HEK293 (cell line): ENCODE measurements at regions not wholly inside any gene's neighbourhood (a gene's known extent, or its start where the extent isn't known, plus 50 kb on each side); places are given as distances from the start of the nearest gene placed in this dataset.
"Not testable (repeated sequence)": the region's sequence is repeated elsewhere in the genome, so short reads cannot be mapped to it uniquely, and the experiment has no call there.

Experiments
- CTCF ChIA-PET: fragments of 350-600 bp; formaldehyde crosslinking; extraction: SDS; loops from one replicate; lab custom pipeline; 2021; ENCODE audit warnings: antibody characterized with exemption; lab: Yijun Ruan, JAX
- POLR2A ChIA-PET: fragments of 300-600 bp; formaldehyde crosslinking; extraction: SDS; loops from one replicate; lab custom pipeline; 2020; ENCODE audit warnings: antibody characterized with exemption, inconsistent platforms; lab: Yijun Ruan, JAX
- H3K27ac ChIP-seq: fragments of 200-500 bp; sonication (Bioruptor generic); 2 replicates; pipeline ENCODE4 v1.5.1; 2014; ENCODE audit warnings: low read depth, low read length, control low read depth, inconsistent platforms; ENCODE audit errors: extremely low read depth
- H3K36me3 ChIP-seq, 2 experiments: fragments of 200-500 bp in 1 of 2; sonication (Bioruptor generic) in 1 of 2; 1 replicate in 1 of 2; 2 replicates in 1 of 2; pipeline ENCODE4 v1.5.1; 2014 to 2017; ENCODE audit warnings: inconsistent platforms in 2 of 2, low read length in 2 of 2; ENCODE audit not compliant: control insufficient read depth in 2 of 2, insufficient read depth in 1 of 2
- H3K4me1 ChIP-seq: fragments of 200-500 bp; sonication (Bioruptor generic); 2 replicates; pipeline ENCODE4 v1.5.1; 2014; ENCODE audit warnings: mild to moderate bottlenecking, low read length, inconsistent platforms; ENCODE audit not compliant: control insufficient read depth, insufficient read depth
- H3K4me3 ChIP-seq: 2 replicates; pipeline ENCODE4 v1.5.1; 2011; ENCODE audit warnings: low read depth, mild to moderate bottlenecking, control low read depth, low read length, moderate library complexity
- H3K9me3 ChIP-seq: fragments of 200-500 bp; sonication (Bioruptor generic); 2 replicates; pipeline ENCODE4 v1.5.1; 2014; ENCODE audit warnings: low read depth, low read length, inconsistent platforms; ENCODE audit not compliant: control insufficient read depth, insufficient read depth
- GLI4 ChIP-seq: fragments of 450-650 bp; formaldehyde crosslinking; IDR thresholded peaks from 2 replicates; pipeline ENCODE4 v1.5.1; 2016; ENCODE audit warnings: missing biosample characterization, missing genetic modification characterization
- GLIS1 ChIP-seq: fragments of 450-650 bp; formaldehyde crosslinking; IDR thresholded peaks from 2 replicates; pipeline ENCODE4 v1.5.1; 2016; ENCODE audit warnings: missing biosample characterization, missing genetic modification characterization
- IKZF3 ChIP-seq: fragments of 450-650 bp; IDR thresholded peaks from 2 replicates; pipeline ENCODE4 v1.5.0; 2018; ENCODE audit warnings: missing biosample characterization, mild to moderate bottlenecking, missing genetic modification characterization, moderate library complexity
- KLF17 ChIP-seq: fragments of 450-650 bp; formaldehyde crosslinking; IDR thresholded peaks from 2 replicates; pipeline ENCODE4 v1.5.1; 2016; ENCODE audit warnings: missing biosample characterization, missing genetic modification characterization
- PBX3 ChIP-seq: sonication (generic); formaldehyde crosslinking; IDR thresholded peaks from 2 replicates; pipeline ENCODE4 v1.8.1; 2022; ENCODE audit warnings: mild to moderate bottlenecking, moderate library complexity, missing genetic modification reagents
- PRDM2 ChIP-seq: fragments of 450-650 bp; formaldehyde crosslinking; IDR thresholded peaks from 2 replicates; pipeline ENCODE4 v1.5.1; 2016; ENCODE audit warnings: missing biosample characterization, missing genetic modification characterization, borderline replicate concordance
- REST ChIP-seq: fragments of 450-650 bp; formaldehyde crosslinking; IDR thresholded peaks from 2 replicates; pipeline ENCODE4 v1.5.1; 2016; ENCODE audit warnings: missing biosample characterization, missing genetic modification characterization
- SP2 ChIP-seq: fragments of 450-650 bp; formaldehyde crosslinking; IDR thresholded peaks from 2 replicates; pipeline ENCODE4 v1.5.1; 2016; ENCODE audit warnings: missing biosample characterization, missing genetic modification characterization
- ZBTB48 ChIP-seq: fragments of 450-650 bp; formaldehyde crosslinking; IDR thresholded peaks from 2 replicates; pipeline ENCODE4 v1.5.1; 2016; ENCODE audit warnings: missing biosample characterization, missing genetic modification characterization
- ZNF658 ChIP-seq: fragments of 450-650 bp; formaldehyde crosslinking; IDR thresholded peaks from 2 replicates; pipeline ENCODE4; 2016; ENCODE audit warnings: missing biosample characterization, missing genetic modification characterization
- ZNF660 ChIP-seq: fragments of 450-650 bp; IDR thresholded peaks from 2 replicates; pipeline ENCODE4 v1.5.1; 2018; ENCODE audit warnings: missing biosample characterization, mild to moderate bottlenecking, missing genetic modification characterization
- ZNF677 ChIP-seq: fragments of 450-650 bp; IDR thresholded peaks from 2 replicates; pipeline ENCODE4 v1.5.0; 2018; ENCODE audit warnings: missing biosample characterization, mild to moderate bottlenecking, missing genetic modification characterization, moderate library complexity
- ZSCAN30 ChIP-seq: fragments of 450-650 bp; IDR thresholded peaks from 2 replicates; pipeline ENCODE4 v1.5.1; 2018; ENCODE audit warnings: missing biosample characterization, mild to moderate bottlenecking, missing genetic modification characterization, moderate library complexity
- ZXDB ChIP-seq: fragments of 450-650 bp; formaldehyde crosslinking; IDR thresholded peaks from 2 replicates; pipeline ENCODE4 v1.5.1; 2016; ENCODE audit warnings: missing biosample characterization, missing genetic modification characterization

GRCh38 chr7:113494797-113495566, 376.6 kb upstream of the SMIM30 start:
- POLR2A ChIA-PET, H3K4me3 ChIP-seq, H3K27ac ChIP-seq, CTCF ChIA-PET, H3K4me1 ChIP-seq, H3K36me3 ChIP-seq, H3K9me3 ChIP-seq: not testable (repeated sequence)

GRCh38 chr7:113491305-113491704, 373.0 kb upstream of the SMIM30 start:
- POLR2A ChIA-PET = no interaction called here

GRCh38 chr7:113487925-113488731, 369.8 kb upstream of the SMIM30 start:
- Histone ChIP-seq H3K4me3 (no peak overlapping the region), H3K9me3 (no peaks in the 10 kb centered on the region), H3K36me3 (no peaks in the 10 kb centered on the region), H3K4me1 (no peaks in the 10 kb centered on the region), H3K27ac (no peak overlapping the region)
- ChIA-PET CTCF (no interaction called here), POLR2A (no interaction called here)
- TF ChIP-seq ZNF660 (tag by site-specific recombination) (no peak), REST (peak; percentile 94)

More at GRCh38 chr7:113491305-113491704, 373.0 kb upstream of the SMIM30 start:
- no peak overlapping the region for H3K27ac ChIP-seq
- H3K36me3 ChIP-seq = no peaks in the 10 kb centered on the region
- CTCF ChIA-PET = no interaction called here
- no peaks in the 10 kb centered on the region for H3K4me1 ChIP-seq
- TF ChIP-seq GLI4 (no peak), ZXDB (tag by site-specific recombination) (no peak), ZNF677 (tag by site-specific recombination) (no peak)
- H3K4me3 ChIP-seq = no peak overlapping the region
- H3K9me3 ChIP-seq = no peaks in the 10 kb centered on the region

- POLR2A ChIA-PET = no interaction called here
- no peak overlapping the region for H3K27ac ChIP-seq
- no peaks in the 10 kb centered on the region for H3K9me3 ChIP-seq
- H3K4me1 ChIP-seq = no peaks in the 10 kb centered on the region
- no peak overlapping the region for H3K4me3 ChIP-seq
- CTCF ChIA-PET = no interaction called here
- no peaks in the 10 kb centered on the region for H3K36me3 ChIP-seq
- TF ChIP-seq IKZF3 (tag by site-specific recombination) = no peak
- no peak for TF ChIP-seq PRDM2 (tag by site-specific recombination)
- no peak for TF ChIP-seq SP2 (tag by site-specific recombination)
- no peak for TF ChIP-seq PBX3 (CRISPR knock-in tag)
- no peak for TF ChIP-seq ZSCAN30
- no peak for TF ChIP-seq ZBTB48 (tag by site-specific recombination)
- TF ChIP-seq KLF17 (tag by site-specific recombination) = no peak
- no peak for TF ChIP-seq GLIS1 (tag by site-specific recombination)
- no peak for TF ChIP-seq ZNF658 (tag by site-specific recombination)
Observed at GRCh38 chr7:113486548-113486947, 368.2 kb upstream of the SMIM30 start.
